Activated naive CD4-positive, alpha-beta T cell (primary cell): ENCODE measurements at regions not wholly inside any gene's neighbourhood (a gene's known extent, or its start where the extent isn't known, plus 50 kb on each side); places are given as distances from the start of the nearest gene placed in this dataset.

Experiments
- DNase-seq, 4 experiments: peaks; one replicate each; lab custom pipeline; 2025; lab: John Stamatoyannopoulos, UW

- no peak for DNase-seq
These were observed 58.1 kb upstream of the PROK2 start for GRCh38 chr3:71843071-71843470.

- no peak for DNase-seq
These were observed 53.5 kb upstream of the PROK2 start for GRCh38 chr3:71838406-71838805.
